NCI-H2107 treated with DMSO at 0.1 percent for 48 hours (cell line): ENCODE measurements at regions not wholly inside any gene's neighbourhood (a gene's known extent, or its start where the extent isn't known, plus 50 kb on each side); places are given as distances from the start of the nearest gene placed in this dataset.
A peak's percentile ranks its signal among the peaks of the same experiment; 100 is the strongest.

Source experiments
- DNase-seq: peaks from one replicate; lab custom pipeline; 2025; ENCODE audit not compliant: unreplicated experiment; lab: John Stamatoyannopoulos, UW

DNA sequence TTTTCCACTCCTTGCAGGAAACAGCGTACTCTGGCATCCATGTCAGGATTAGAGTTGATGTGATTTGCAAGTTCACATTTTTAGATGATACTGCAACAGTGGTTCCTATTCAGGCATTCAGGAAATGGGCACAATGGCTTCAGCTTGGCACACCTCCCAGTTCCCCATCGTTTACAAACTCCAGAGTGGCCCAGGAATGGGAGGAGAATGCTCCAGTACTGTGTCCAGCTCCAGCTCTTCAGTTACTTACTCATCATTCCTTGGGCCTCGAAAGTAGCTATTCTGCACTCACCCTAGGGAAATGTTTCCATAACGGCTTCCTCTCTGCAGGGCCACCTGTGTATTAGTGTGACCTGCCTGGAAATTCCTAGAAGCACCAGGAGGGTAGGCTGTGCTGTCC lies 239.7 kb upstream of the RGS6 start:
- no peak for DNase-seq

DNA sequence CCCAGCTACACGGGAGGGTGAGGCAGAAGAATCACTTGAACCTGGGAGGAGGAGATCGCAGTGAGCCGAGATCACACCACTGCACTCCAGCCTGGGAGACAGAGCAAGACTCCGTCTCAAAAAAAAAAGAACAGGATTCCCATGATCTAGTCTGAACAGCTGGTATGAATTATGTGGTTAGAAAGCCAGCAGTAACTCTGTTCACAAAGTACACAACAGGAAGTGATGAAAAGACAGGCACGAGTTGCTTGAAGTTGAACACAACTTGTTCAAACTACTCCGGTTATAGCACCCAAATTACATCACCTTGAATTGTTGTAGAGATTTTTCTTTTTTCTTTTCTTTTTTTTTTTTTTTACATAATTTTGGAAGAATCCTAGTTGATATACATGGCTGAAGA lies 238.8 kb upstream of the RGS6 start:
- no peak for DNase-seq

DNA sequence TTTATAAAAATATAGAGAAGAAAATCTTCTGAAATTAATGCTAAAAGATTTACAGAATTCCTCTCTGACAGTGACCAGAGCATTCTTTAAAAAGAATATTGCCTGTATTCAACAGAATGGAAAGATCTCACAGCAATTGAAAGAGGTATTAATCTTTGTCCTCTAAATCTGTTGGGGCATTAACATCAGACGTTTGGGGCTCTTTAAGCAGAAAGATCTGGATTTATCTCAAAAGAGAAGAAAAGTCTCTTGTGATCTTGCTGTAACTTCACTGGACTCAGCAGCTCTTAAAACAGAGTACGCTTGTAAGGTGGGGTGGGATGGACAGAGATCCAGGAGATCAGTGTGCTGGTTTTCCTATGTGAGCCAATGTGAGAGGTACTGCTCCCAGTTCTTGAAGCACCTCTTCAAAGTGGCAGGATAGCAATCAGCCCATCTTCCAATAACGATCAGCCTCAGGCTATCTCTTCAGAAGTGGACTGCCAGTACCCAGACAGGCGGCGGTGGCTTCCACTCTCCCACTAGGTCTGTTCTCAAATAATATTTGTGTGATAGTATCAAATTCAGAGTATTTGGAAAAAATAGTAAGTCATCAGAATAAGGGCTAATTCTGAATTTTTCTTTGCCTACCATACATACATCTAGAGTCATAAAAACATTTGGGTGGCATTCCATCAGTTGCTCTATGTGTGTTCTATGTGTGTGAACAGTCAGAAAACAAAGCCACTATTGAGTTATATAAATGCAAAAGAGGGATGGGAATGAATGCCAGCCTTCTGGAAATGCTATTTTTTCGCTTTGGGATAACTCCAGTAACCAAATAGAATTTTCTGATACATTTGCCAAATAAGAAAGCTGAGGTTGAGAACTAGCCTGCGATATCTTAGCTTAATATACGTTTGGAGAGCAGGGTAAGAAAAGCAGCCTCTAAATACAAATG lies 237.4 kb upstream of the RGS6 start:
- DNase-seq: no peak

DNA sequence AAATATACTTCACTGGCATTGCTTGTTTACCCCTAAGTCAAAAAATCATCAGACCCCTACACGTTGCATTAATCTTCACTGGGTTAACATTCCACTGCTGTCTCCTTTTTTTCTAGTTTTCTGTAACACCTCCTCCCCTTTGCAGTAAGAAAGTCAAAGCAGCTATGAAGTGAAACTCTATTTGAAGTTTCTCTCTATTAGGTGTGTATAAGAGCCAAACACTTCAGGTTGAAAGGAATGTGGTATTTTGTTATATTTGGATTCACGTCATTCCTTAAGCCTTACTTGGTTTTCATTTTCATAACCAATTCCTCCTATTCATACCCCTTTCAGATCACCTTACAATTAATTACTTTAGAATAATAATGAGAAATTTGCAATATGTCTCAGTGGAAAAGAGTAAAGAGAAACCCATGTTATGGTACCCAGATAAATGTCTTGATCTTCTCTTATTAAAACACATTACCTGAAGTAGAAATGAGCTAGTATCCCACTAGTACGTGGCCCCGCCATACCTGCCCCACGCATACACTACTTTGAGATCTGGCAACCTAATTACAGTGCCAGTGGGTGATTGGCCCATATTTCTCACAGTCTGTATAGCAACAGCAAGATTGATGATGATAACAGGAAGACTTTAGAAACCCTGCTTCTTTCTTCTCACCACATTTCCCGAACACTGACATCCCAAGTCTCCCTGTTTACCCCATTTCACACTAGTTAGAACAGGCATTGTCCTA lies 236.4 kb upstream of the RGS6 start:
- no peak for DNase-seq

DNA sequence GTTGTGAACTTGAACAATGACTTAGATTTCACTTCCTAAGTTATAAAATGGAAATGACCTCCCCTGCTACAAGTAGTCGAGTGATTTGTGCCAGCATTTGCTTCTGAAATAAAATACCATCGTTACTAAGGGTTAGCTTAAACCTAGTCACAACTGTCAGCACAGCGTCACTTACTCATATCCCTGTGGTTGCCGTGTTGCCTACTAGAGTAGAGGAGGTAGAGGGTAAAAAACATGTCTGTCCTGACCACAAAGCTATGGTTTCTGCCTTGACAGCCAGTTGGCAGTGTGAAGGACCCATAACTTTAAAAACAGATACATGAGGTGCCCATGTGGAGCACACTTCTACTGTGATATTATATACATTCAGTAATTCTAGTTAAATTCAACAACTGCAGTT lies 234.2 kb upstream of the RGS6 start:
- DNase-seq: no peak

DNA sequence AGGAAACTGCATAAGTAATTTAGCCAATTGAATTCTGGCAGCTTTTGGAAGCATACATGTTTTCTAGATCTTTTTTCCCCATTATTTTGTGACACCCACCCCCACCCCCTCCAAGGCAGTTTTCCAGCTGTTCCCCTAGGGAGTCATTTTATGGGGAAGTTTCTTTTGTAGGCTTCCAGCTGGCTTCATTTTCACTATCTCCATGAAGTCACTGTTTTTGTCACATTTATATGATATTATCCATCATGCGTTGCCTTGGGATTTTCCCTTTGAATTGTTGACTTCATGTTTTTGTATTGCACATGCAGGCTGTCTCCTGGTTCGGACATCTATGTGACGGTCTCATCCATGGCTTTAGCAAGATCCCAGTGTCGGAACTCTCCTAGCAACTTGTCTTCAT lies 233.6 kb upstream of the RGS6 start:
- no peak for DNase-seq

DNA sequence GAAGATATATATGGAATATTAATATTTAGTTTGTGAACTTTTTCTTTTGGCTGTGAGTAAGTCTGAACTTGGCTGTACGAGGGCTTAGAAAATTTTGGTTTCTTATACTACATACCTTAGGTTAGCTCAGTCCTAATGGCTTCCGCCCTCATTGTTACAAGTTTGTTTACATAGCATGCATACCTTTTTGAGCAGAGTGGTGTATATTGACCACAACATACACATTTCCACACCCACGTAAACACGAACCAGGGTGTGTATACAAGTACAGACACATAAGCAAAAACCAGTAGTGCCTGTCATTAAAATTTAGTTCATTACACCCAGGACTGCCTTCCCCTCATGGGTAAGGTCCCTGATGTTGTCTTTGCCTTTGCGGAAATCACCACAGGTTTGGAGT lies 230.2 kb upstream of the RGS6 start:
- DNase-seq: no peak

DNA sequence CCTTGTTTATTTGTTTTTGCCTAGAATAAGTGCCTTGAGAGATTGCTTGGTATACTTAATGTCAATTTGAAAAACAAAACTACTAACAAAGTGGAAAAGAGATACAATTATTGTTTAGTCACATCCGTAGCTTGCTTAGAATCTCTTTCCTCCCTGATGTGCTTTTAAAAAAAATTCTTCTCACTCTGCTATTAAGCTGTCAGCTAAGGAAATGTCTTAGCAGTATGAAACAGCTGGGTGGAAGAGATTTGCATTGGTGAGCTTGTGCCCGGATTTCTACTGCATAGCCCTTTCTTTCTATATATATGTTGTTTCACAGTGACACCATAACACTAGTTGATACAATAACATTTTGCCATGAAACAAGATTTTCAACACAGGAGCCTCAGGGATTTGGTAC lies 229.4 kb upstream of the RGS6 start:
- no peak for DNase-seq

DNA sequence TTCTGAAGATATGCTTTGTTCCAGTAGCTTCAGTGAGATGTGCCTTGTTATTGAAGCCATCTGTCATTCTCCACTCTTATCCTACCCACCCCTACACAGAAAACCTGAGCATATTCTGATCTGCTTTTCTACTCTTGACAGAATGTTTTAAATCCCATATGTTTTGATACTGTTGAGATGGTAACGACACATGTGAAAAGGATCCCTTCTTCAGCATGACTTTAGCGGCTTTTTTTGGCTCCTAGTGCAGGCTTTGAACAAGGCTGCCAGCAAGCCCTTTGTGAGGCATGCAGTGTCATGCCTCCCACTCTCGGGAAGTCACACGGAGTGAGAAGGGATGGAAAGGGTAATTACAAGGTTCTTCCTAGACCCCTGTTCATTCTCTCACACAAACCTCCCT lies 228.8 kb upstream of the RGS6 start:
- no peak for DNase-seq

DNA sequence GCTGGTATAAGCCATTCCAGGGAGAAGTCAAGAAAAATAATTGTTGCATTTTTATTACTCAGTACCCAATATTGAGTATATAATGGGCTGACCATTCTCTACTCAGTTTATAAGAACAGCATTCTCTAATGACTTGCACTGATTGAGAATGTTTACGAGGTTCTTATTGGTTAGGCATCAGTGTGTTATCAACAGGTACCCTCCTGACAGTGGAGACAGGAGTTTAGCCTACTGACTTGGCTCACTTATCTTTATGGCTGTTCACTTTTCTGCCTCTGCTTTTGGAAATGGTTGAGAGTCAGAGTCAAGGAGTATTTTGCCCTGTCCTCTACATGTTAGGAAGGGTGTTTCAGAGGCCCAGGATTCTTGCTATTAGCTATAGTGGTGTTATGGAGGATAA lies 228.0 kb upstream of the RGS6 start:
- DNase-seq: no peak

DNA sequence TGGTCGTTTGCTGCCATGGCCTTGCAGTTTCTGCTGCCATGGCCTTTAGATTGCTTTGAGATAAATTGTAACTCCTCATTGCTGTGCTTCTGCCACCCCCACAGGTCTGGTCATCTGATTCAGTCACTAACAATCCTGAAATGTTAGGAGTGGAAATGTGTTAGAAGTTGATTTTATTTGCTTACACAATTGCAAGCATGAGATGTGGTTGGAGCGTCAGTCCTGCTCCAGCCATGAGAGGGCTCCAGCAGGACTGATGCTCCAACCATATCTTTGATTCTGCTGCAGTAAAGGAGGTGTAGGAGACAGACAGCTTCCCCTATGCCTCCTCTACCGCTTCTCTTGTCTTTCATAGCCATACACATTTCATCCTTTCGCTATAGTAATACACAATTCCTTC lies 226.8 kb upstream of the RGS6 start:
- no peak for DNase-seq

DNA sequence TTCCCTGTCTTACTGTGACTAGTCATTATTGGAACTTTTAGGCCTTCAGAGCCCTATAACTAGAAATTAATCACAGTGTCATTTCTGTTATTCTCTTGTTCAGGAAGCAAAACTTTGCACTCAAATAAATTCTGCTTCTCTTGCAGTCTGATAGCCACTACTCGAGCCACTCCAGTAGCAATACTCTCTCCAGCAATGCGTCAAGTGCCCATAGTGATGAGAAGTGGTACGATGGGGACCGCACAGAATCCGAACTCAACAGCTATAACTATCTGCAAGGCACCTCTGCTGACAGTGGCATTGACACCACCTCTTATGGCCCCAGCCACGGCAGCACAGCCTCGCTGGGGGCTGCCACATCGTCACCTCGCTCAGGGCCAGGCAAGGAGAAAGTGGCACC lies 223.2 kb upstream of the RGS6 start:
- DNase-seq: no peak

DNA sequence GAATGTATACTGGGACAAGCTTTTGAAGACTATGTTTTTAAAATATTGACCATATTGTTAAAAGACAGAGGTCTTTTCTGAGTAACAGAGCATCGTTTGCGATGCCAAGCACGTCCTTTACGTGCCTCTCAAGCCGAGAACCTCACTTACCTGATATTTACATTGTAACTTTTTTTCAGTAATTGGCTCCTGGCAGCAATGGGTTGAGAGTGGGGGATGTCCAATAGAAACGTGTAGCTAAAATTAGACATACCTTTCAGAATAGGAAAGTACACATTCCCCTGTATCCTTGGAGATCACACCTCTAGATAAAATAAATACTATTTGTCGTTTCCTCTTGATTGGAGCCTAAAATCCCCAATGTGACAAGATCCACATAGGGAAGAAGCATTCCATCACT lies 222.2 kb upstream of the RGS6 start:
- no peak for DNase-seq

DNA sequence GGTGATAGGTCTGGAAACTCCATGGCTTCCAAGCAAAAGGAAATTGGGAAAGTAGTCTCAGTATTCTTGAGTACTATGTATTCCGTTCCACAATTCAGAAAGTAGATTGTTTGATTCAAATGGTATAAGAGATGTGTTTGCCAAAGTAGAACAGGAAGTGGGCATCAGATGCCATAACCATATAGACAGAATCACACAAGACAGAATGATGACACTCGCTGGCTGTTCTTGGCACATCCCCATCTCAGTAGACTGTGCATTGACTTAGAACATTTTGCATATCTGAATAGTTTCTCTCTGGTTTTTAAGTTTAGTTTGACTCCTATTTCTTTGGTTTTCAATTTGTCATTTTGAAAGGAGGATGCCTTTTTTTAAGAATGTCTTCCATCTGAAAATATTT lies 221.1 kb upstream of the RGS6 start:
- no peak for DNase-seq

DNA sequence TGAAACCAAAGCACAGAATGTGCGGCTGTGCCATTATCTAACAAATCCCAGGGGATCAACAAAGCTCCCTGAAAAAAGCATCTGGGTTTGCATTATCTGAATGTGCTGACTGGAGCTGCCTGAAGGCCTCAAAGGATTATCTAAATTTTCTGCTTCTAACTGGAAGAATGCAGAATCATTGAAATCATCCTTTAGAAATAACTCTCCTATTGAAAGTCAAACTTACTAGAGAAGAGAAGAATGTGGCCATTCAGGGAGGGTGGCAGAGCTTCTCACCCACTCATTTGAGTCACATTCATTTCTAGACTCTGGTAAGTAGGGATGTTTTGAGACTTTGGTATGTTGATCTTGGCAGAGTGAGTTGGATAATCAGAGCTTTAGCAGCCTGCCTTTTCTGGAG lies 220.6 kb upstream of the RGS6 start:
- no peak for DNase-seq

DNA sequence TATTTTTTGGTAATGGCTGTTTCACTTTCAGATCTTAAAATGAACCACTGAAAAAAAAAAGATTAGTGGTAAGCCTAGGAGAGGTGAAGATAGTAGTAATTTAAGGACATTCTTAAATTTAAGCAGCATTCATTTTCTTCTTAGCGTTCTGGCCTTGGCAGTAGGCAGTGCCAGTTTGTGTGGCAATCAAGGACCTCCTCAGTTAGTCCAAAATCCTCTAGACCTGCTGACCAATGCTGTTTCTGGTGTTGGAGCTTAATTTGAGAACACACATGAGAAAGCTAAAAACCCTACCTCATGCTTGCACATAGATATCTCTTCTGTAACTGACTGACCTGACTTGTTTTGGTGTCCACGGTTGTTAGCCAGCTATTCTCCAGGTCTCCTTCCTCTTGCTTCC lies 219.8 kb upstream of the RGS6 start:
- no peak for DNase-seq

DNA sequence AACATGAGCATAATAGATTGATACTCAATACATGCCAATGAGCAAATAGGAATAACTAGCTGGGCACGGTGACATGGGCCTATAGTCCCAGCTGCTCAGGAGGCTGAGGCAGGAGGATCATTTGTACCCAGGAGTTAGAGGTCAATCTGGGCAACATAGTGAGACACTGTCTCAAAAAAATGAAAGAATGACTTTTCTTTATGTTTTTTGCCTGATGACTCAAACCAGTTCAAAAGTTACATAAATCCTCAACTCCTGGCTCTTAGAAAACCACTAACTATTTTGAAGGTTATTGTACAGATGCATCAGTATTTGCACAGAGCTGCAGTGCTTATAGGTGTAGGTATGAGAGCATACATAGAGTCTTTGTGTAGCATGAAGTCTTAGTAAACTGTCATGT lies 219.2 kb upstream of the RGS6 start:
- DNase-seq: no peak

DNA sequence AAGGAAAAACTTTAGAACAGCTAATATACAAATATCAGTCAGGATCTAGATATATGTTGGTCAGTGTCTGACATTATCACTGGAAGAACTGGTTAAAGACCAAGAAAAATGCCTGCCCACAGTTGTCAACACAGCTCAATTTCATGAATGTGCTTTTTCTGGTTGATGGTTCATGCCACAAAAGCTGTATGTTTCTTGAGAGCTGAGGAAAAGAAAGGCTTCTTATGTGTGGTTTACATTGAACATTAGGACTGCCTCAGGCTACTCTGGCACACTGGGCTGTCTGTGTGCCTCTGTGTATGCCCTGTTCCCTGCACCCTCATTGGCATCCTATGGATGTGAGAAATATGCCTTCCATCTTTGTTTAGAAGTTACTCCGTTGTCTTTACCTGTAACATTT lies 218.8 kb upstream of the RGS6 start:
- DNase-seq: no peak

DNA sequence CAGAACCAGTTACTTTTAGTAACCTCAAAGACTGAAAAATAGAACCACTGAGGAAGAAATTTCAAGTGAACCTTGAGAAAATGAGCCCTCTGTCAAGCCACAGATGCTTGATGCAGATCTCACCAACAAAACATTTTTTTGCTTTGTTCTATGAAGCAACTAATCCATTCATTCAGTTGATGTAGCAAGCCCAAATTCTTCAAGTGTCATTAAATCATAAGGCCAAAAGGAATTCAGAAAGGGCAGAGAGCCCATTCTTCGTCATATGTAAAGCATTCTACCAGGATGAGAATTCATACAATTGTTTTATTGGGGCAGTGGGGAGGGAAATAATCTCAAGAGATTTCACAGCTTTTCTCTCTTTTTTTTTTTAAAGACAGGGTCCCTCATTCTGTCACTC lies 218.0 kb upstream of the RGS6 start:
- no peak for DNase-seq

DNA sequence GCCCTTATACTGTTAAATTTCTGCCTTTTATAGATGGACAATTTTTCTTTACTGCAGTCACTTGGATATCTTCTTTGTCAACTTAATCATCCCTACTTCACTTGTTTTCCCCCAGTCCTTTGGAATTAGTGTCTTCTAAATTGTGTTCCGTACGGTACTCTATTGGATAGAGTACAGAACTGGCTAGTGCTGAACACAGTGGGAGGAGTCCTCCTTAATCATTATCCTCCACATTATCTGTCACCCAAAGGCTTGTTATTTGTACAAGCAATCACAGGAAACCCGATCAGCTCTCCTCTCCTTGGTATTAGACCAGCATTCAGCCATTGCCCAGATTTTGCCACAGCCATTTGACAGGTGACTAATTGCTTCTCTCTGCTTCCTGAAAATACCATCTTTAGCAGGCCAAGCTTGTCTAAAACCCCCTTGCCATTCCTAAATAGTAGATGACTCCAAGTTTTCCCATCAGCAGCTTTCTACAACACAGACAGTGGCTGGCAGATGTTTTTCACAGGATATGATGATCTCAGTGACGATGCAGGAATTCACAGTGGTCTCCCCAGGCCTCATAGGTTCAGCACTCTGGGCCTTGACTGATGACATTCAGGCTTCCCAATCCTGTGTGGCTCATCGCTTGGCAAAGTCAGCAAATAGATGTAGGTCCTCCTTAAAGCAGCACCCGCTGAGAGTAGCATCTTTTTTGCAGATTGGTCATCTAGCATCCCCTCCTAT lies 216.0 kb upstream of the RGS6 start:
- peak; percentile 29 for DNase-seq

DNA sequence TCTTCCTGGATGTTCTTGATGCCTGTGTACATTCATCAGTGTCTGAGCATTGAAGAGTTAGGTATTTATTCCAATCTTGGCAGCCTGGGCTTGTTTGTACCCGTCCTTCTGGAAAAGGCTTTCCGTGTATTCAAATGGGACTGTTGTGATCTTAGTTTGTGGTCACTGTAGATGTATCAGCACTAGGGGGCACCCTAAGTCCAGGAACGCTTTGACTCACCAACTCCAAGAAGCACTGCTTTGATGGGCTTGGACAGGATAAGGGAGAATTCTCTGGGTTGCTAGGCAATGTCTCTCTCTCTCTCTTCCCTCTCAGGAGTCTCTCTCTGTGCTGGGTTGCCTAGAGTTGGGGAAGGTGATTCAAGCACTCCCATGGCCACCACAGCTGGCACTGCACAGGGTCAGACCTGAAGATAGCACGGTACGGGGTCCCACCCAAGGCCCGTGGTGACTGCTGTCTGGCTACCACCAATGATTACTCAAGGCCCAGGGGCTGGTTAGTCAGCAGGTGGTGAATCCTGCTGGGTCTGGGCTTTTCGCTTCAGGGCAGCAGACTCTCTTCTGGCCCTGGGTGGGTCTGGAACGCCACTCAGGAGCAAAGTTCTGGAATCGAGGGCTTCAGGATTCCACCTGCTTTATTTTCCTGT lies 211.1 kb upstream of the RGS6 start:
- DNase-seq: peak; percentile 51
